NB4 (cell line): ENCODE measurements at regions not wholly inside any gene's neighbourhood (a gene's known extent, or its start where the extent isn't known, plus 50 kb on each side); places are given as distances from the start of the nearest gene placed in this dataset.
A peak's percentile ranks its signal among the peaks of the same experiment; 100 is the strongest.

Experiments used
- DNase-seq: peaks from one replicate; pipeline ENCODE4 v3.0.0; 2010; ENCODE audit warnings: low read depth
- H3K4me3 ChIP-seq: one replicate; pipeline ENCODE4 v1.5.1; 2011; ENCODE audit warnings: mild to moderate bottlenecking, low read depth, low read length, moderate library complexity
- CTCF ChIP-seq: IDR thresholded peaks from one replicate; pipeline ENCODE4 v1.5.1; 2012; ENCODE audit warnings: low read depth, low read length
- MAX ChIP-seq: IDR thresholded peaks from 2 replicates; pipeline ENCODE4 v1.6.1; 2011; ENCODE audit warnings: low read depth, low read length
- MYC ChIP-seq: IDR thresholded peaks from 2 replicates; pipeline ENCODE4 v1.6.1; 2011; ENCODE audit warnings: low read depth, low read length
- POLR2A ChIP-seq: IDR thresholded peaks from 2 replicates; pipeline ENCODE4 v1.6.1; 2011; ENCODE audit warnings: mild to moderate bottlenecking; ENCODE audit not compliant: insufficient read length; ENCODE audit errors: extremely low read depth

DNA sequence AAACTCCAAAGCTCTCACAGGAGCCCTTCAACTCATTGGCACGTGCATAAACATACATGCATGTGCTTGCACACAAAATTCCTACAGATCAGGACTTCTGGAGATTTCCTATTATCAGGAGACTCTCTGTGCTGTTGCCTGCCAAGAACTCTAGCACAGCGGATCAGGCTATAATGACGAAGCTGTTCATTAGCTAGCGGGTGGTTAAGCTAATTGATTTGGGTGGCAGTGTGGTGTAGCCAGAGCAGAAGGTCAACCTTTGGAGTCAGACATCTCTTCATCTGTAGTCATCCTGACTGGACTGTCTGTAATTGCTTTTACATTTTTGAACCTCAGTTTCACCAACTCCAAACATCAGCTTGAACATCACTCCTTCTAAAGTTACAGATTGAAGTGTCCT is 69.0 kb downstream of the KIF2B start:
- no peak overlapping the region for H3K4me3 ChIP-seq
- DNase-seq: no peak
- TF ChIP-seq MYC: no peak
- TF ChIP-seq POLR2A: no peak
- TF ChIP-seq CTCF: no peak
- TF ChIP-seq MAX: no peak

GRCh38 chr17:53892222-53892621 is 69.5 kb downstream of the KIF2B start:
- no peak overlapping the region for H3K4me3 ChIP-seq
- DNase-seq: no peak
- TF ChIP-seq POLR2A (no peak), MYC (no peak), CTCF (no peak), MAX (no peak)

- no peak overlapping the region for H3K4me3 ChIP-seq
- no peak for TF ChIP-seq POLR2A
- TF ChIP-seq MAX: no peak
- no peak for TF ChIP-seq CTCF
- TF ChIP-seq MYC: no peak
- DNase-seq: no peak
Observed at GRCh38 chr17:53894591-53894990, 71.9 kb downstream of the KIF2B start.

GRCh38 chr17:53896047-53896446 is 73.3 kb downstream of the KIF2B start:
- peak; percentile 58 for DNase-seq
- H3K4me3 ChIP-seq: no peak overlapping the region
- TF ChIP-seq MAX: no peak
- TF ChIP-seq CTCF: no peak
- TF ChIP-seq POLR2A: no peak
- no peak for TF ChIP-seq MYC

DNA sequence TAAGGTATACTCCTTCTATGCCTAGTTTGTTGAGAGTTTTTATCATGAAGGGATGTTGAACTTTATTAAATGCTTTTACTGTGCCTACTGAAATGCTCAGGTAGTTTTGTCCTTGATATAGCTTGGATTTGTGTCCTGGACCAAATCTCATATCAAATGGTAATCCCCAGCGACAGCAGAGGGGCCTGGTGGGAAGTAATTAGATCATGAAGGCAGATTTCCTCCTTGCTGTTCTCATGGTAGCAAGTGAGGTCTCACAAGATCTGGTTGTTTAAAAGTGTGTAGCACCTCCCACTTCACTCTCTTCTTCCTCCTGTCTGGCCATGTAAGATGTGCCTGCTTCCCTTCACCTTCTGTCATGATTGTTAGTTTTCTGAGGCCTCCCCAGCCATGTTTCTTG is 78.2 kb downstream of the KIF2B start:
- DNase-seq: no peak
- TF ChIP-seq POLR2A (no peak), MAX (no peak), CTCF (no peak), MYC (no peak)
- H3K4me3 ChIP-seq: no peak overlapping the region

GRCh38 chr17:53907435-53907834 is 84.7 kb downstream of the KIF2B start:
- no peak overlapping the region for H3K4me3 ChIP-seq
- TF ChIP-seq POLR2A: no peak
- TF ChIP-seq MAX: no peak
- TF ChIP-seq CTCF: no peak
- no peak for TF ChIP-seq MYC
- no peak for DNase-seq
